SK-N-MC (cell line): ENCODE measurements at regions not wholly inside any gene's neighbourhood (a gene's known extent, or its start where the extent isn't known, plus 50 kb on each side); places are given as distances from the start of the nearest gene placed in this dataset.

Experiments
- EZH2 ChIP-seq: fragments of 200-600 bp; sonication (generic); IDR thresholded peaks from one replicate; pipeline ENCODE4 v1.6.1; 2017; ENCODE audit warnings: antibody characterized with exemption
- FOXP2 ChIP-seq: optimal IDR thresholded peaks from 2 replicates; pipeline ENCODE3; 2011; ENCODE audit warnings: mild to moderate bottlenecking, moderate library complexity; ENCODE audit not compliant: insufficient read depth; ENCODE audit errors: extremely low read length, control extremely low read depth
- POLR2AphosphoS5 ChIP-seq: IDR thresholded peaks from 2 replicates; pipeline ENCODE4 v1.6.1; 2012; ENCODE audit warnings: mild to moderate bottlenecking, low read depth, low read length, borderline replicate concordance

DNA sequence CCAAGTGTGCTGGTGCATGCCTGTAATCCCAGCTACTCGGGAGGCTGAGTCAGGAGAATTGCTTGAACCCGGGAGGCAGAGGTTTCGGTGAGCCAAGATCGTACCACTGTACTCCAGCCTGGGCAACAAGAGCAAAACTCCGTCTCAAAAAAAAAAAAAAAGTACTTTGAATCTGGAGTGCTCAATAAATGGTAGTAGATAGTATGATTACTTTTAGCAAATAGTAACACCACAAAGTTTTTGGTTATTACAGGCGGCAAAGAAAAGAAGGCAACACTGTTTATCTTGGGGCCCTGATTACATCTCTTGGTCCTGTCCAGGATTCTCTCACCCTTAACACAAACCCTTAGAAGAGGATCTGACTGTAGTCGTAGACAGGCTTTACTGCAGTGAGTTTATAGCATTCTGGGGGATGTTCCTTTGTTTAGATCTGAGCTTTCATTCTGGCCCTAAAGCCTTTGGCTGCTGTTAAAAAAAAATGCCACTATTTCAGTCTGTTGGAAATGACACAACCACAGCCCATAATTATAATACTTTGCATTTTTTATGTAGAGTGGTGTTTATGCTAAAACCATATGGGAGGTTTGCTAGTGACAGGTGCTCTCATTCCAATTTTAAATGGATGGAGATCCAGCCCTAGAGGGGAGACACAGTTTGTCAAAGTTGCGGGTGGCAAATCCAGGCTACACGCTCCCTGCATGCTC lies 79.7 kb upstream of the SLC2A1 start:
- TF ChIP-seq POLR2AphosphoS5, result no peak
- TF ChIP-seq EZH2, result no peak
- TF ChIP-seq FOXP2, result no peak
